Spleen (tissue), 7 donors: ENCODE measurements at regions not wholly inside any gene's neighbourhood (a gene's known extent, or its start where the extent isn't known, plus 50 kb on each side); places are given as distances from the start of the nearest gene placed in this dataset.

Source experiments
- POLR2AphosphoS5 ChIP-seq, 3 donors: sonication (generic); formaldehyde crosslinking; IDR thresholded peaks; one replicate each; pipeline ENCODE4 v1.5.1; 2017; ENCODE audit warnings: antibody characterized with exemption in 3 of 3
- TF ChIP-seq, protein P1 (sequence below), 11 experiments: fragments of 200-600 bp in 7 of 11; fragments of 450-650 bp in 4 of 11; sonication (generic) in 4 of 11; IDR thresholded peaks in 8 of 11; conservative IDR thresholded peaks in 3 of 11; 1 replicate in 7 of 11; 2 replicates in 4 of 11; pipeline versions ENCODE4 v1.4.0 to v1.8.0; 2016 to 2021; ENCODE audit warnings: antibody characterized with exemption in 11 of 11, inconsistent platforms in 4 of 11, mild to moderate bottlenecking in 1 of 11
- donor health status: DM: no; HTN: no; CAD: no; lungs with moderate emphysema.
- donor health status: DM: no; HTN: no; CAD: no.
- donor health status: DM: no; HTN: no; CAD: no.

DNA sequence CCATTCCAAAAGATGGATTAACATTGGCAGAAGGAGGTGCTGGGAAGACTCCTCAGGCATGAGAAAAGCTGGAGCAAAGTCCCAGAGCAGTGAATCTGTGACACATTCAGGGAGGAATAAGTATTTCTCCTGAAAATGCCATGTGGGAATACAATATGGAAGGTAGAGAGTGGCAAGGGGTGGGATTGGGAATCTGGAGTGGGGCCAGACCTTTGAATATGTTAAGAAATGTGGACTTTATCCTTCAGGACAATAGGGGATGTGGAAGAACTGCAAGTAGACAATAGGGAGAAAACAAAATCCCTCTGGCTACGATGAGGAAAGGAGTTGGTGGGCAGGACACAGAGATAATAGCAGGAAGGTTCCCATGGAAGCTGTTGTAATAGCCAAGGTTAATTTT, 305.6 kb upstream of the TGFBR2 start:
- TF ChIP-seq, protein P1, sequence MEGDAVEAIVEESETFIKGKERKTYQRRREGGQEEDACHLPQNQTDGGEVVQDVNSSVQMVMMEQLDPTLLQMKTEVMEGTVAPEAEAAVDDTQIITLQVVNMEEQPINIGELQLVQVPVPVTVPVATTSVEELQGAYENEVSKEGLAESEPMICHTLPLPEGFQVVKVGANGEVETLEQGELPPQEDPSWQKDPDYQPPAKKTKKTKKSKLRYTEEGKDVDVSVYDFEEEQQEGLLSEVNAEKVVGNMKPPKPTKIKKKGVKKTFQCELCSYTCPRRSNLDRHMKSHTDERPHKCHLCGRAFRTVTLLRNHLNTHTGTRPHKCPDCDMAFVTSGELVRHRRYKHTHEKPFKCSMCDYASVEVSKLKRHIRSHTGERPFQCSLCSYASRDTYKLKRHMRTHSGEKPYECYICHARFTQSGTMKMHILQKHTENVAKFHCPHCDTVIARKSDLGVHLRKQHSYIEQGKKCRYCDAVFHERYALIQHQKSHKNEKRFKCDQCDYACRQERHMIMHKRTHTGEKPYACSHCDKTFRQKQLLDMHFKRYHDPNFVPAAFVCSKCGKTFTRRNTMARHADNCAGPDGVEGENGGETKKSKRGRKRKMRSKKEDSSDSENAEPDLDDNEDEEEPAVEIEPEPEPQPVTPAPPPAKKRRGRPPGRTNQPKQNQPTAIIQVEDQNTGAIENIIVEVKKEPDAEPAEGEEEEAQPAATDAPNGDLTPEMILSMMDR (IDR thresholded peaks at IDR 0.05 in 8 of 11, conservative IDR thresholded peaks at IDR 0.05 in 3 of 11), result no peak
- no peak for TF ChIP-seq POLR2AphosphoS5 (IDR thresholded peaks at IDR 0.05)
